ENCODE measurements at regions not wholly inside any gene's neighbourhood (a gene's known extent, or its start where the extent isn't known, plus 50 kb on each side); places are given as distances from the start of the nearest gene placed in this dataset.

- no peak for DNase-seq (ENCODE audit: low spot score)
- H3K36me3 Mint-ChIP-seq (ENCODE audit: low read depth, unreplicated experiment), result no peaks in the 10 kb centered on the region
- no peaks in the 10 kb centered on the region for H3K9me3 Mint-ChIP-seq (ENCODE audit: unreplicated experiment)
- no peak overlapping the region for H3K27ac Mint-ChIP-seq (ENCODE audit: unreplicated experiment)
- no peaks in the 10 kb centered on the region for H3K27me3 Mint-ChIP-seq (ENCODE audit: unreplicated experiment)
- no peak overlapping the region for H3K4me3 Mint-ChIP-seq (ENCODE audit: unreplicated experiment)
- peaks cover 10% of the 10 kb centered on the region for H3K4me1 Mint-ChIP-seq (ENCODE audit: unreplicated experiment)
- no peak for TF ChIP-seq CTCF (IDR thresholded peaks at IDR 0.05; ENCODE audit: unreplicated experiment)
Observed at GRCh38 chr3:43214616-43215015, 71.7 kb upstream of the SNRK start.

GRCh38 chr3:43213631-43214030 is 72.7 kb upstream of the SNRK start:
- no peak for TF ChIP-seq CTCF (IDR thresholded peaks at IDR 0.05; ENCODE audit: unreplicated experiment)
- Mint-ChIP-seq H3K4me1 (ENCODE audit: unreplicated experiment) (peaks cover 10% of the 10 kb centered on the region), H3K27ac (ENCODE audit: unreplicated experiment) (no peak overlapping the region), H3K9me3 (ENCODE audit: unreplicated experiment) (no peaks in the 10 kb centered on the region), H3K4me3 (ENCODE audit: unreplicated experiment) (no peak overlapping the region), H3K27me3 (ENCODE audit: unreplicated experiment) (no peaks in the 10 kb centered on the region), H3K36me3 (ENCODE audit: low read depth, unreplicated experiment) (no peaks in the 10 kb centered on the region)
- no peak for DNase-seq (ENCODE audit: low spot score)

- Mint-ChIP-seq H3K9me3 (ENCODE audit: unreplicated experiment) (no peaks in the 10 kb centered on the region), H3K4me1 (ENCODE audit: unreplicated experiment) (peaks cover 10% of the 10 kb centered on the region), H3K36me3 (ENCODE audit: low read depth, unreplicated experiment) (no peaks in the 10 kb centered on the region), H3K27me3 (ENCODE audit: unreplicated experiment) (no peaks in the 10 kb centered on the region), H3K27ac (ENCODE audit: unreplicated experiment) (no peak overlapping the region), H3K4me3 (ENCODE audit: unreplicated experiment) (no peak overlapping the region)
- TF ChIP-seq CTCF (IDR thresholded peaks at IDR 0.05; ENCODE audit: unreplicated experiment), result no peak
- no peak for DNase-seq (ENCODE audit: low spot score)
Observed at GRCh38 chr3:43212914-43213611, 73.3 kb upstream of the SNRK start.

- Mint-ChIP-seq H3K27ac (ENCODE audit: unreplicated experiment) (no peak overlapping the region), H3K27me3 (ENCODE audit: unreplicated experiment) (no peaks in the 10 kb centered on the region), H3K4me1 (ENCODE audit: unreplicated experiment) (peaks cover 4% of the 10 kb centered on the region), H3K36me3 (ENCODE audit: low read depth, unreplicated experiment) (no peaks in the 10 kb centered on the region), H3K9me3 (ENCODE audit: unreplicated experiment) (no peaks in the 10 kb centered on the region), H3K4me3 (ENCODE audit: unreplicated experiment) (no peak overlapping the region)
- no peak for TF ChIP-seq CTCF (IDR thresholded peaks at IDR 0.05; ENCODE audit: unreplicated experiment)
- no peak for DNase-seq (ENCODE audit: low spot score)
Observed at GRCh38 chr3:43211681-43212080, 74.7 kb upstream of the SNRK start.

GRCh38 chr3:43210049-43211027 is 76.0 kb upstream of the SNRK start:
- H3K27ac Mint-ChIP-seq (ENCODE audit: unreplicated experiment), result no peak overlapping the region
- no peak for TF ChIP-seq CTCF (IDR thresholded peaks at IDR 0.05; ENCODE audit: unreplicated experiment)
- DNase-seq (ENCODE audit: low spot score), result no peak
- H3K4me3 Mint-ChIP-seq (ENCODE audit: unreplicated experiment), result no peak overlapping the region
- H3K9me3 Mint-ChIP-seq (ENCODE audit: unreplicated experiment), result no peaks in the 10 kb centered on the region
- no peaks in the 10 kb centered on the region for H3K36me3 Mint-ChIP-seq (ENCODE audit: low read depth, unreplicated experiment)
- no peaks in the 10 kb centered on the region for H3K27me3 Mint-ChIP-seq (ENCODE audit: unreplicated experiment)
- no peaks in the 10 kb centered on the region for H3K4me1 Mint-ChIP-seq (ENCODE audit: unreplicated experiment)
